Cardiac muscle cell (in vitro differentiated cells and primary cell): ENCODE measurements at regions not wholly inside any gene's neighbourhood (a gene's known extent, or its start where the extent isn't known, plus 50 kb on each side); places are given as distances from the start of the nearest gene placed in this dataset.
A peak's percentile ranks its signal among the peaks of the same experiment; 100 is the strongest.

Experiments used
- DNase-seq, 2 donors: peaks; one replicate each; pipeline versions ENCODE4 v3.0.0 to v3.0.0-alpha.2; 2010 to 2017; ENCODE audit warnings: low read depth in 1 of 2, low spot score in 1 of 2
- H3K27ac ChIP-seq: fragments of 200-600 bp; sonication (generic); 2 replicates; pipeline ENCODE4 v1.5.1; 2016
- H3K27me3 ChIP-seq: fragments of 200-600 bp; sonication (generic); 2 replicates; pipeline ENCODE4 v1.6.0; 2016; ENCODE audit warnings: control low read depth
- H3K36me3 ChIP-seq: fragments of 200-600 bp; sonication (generic); 2 replicates; pipeline ENCODE4 v1.5.1; 2016; ENCODE audit warnings: control low read depth
- H3K4me1 ChIP-seq: fragments of 200-600 bp; sonication (generic); 2 replicates; pipeline ENCODE4 v1.8.1; 2017; ENCODE audit warnings: low read depth, mild to moderate bottlenecking, mixed run types
- H3K4me3 ChIP-seq: fragments of 200-600 bp; sonication (generic); 2 replicates; pipeline ENCODE4 v1.5.1; 2016; ENCODE audit warnings: mild to moderate bottlenecking
- H3K9me3 ChIP-seq: fragments of 200-600 bp; sonication (generic); 2 replicates; pipeline ENCODE4 v1.5.1; 2017; ENCODE audit warnings: low read depth, mild to moderate bottlenecking, control low read depth
- CTCF ChIP-seq: IDR thresholded peaks from 2 replicates; pipeline ENCODE4 v1.5.1; 2012; ENCODE audit warnings: low read depth, mild to moderate bottlenecking, low read length

- Histone ChIP-seq H3K27ac (no peak overlapping the region), H3K9me3 (no peaks in the 10 kb centered on the region), H3K36me3 (no peaks in the 10 kb centered on the region), H3K4me1 (no peaks in the 10 kb centered on the region), H3K4me3 (no peak overlapping the region), H3K27me3 (no peaks in the 10 kb centered on the region)
- TF ChIP-seq CTCF = no peak
- no peak for DNase-seq
Observed at GRCh38 chr16:5433587-5433986, 336.0 kb upstream of the EEF2KMT start.

GRCh38 chr16:5432166-5432565 is 334.6 kb upstream of the EEF2KMT start:
- H3K4me1 ChIP-seq = no peaks in the 10 kb centered on the region
- TF ChIP-seq CTCF = no peak
- H3K9me3 ChIP-seq = no peaks in the 10 kb centered on the region
- no peak overlapping the region for H3K27ac ChIP-seq
- DNase-seq = no peak
- no peaks in the 10 kb centered on the region for H3K27me3 ChIP-seq
- H3K36me3 ChIP-seq = no peaks in the 10 kb centered on the region
- H3K4me3 ChIP-seq = no peak overlapping the region

GRCh38 chr16:5430598-5430997 is 333.0 kb upstream of the EEF2KMT start:
- no peak overlapping the region for H3K4me3 ChIP-seq
- DNase-seq = no peak
- no peaks in the 10 kb centered on the region for H3K9me3 ChIP-seq
- no peaks in the 10 kb centered on the region for H3K4me1 ChIP-seq
- TF ChIP-seq CTCF = no peak
- no peaks in the 10 kb centered on the region for H3K27me3 ChIP-seq
- no peaks in the 10 kb centered on the region for H3K36me3 ChIP-seq
- no peak overlapping the region for H3K27ac ChIP-seq

- no peaks in the 10 kb centered on the region for H3K9me3 ChIP-seq
- DNase-seq = peak in 1 of 2 donors; percentile 2
- H3K27ac ChIP-seq = no peak overlapping the region
- no peaks in the 10 kb centered on the region for H3K36me3 ChIP-seq
- no peak overlapping the region for H3K4me3 ChIP-seq
- H3K4me1 ChIP-seq = no peaks in the 10 kb centered on the region
- peaks cover 2% of the 10 kb centered on the region for H3K27me3 ChIP-seq
- no peak for TF ChIP-seq CTCF
Observed at GRCh38 chr16:5428932-5429331, 331.3 kb upstream of the EEF2KMT start.

- DNase-seq = no peak
- no peak for TF ChIP-seq CTCF
Observed at GRCh38 chr16:5427571-5427970, 330.0 kb upstream of the EEF2KMT start.

More at GRCh38 chr16:5427571-5427970, 330.0 kb upstream of the EEF2KMT start:
- H3K27me3 ChIP-seq = peaks cover 3% of the 10 kb centered on the region
- no peak overlapping the region for H3K4me3 ChIP-seq
- H3K4me1 ChIP-seq = no peaks in the 10 kb centered on the region
- no peaks in the 10 kb centered on the region for H3K9me3 ChIP-seq
- no peak overlapping the region for H3K27ac ChIP-seq
- no peaks in the 10 kb centered on the region for H3K36me3 ChIP-seq
